ENCODE measurements at regions not wholly inside any gene's neighbourhood (a gene's known extent, or its start where the extent isn't known, plus 50 kb on each side); places are given as distances from the start of the nearest gene placed in this dataset.

DNA sequence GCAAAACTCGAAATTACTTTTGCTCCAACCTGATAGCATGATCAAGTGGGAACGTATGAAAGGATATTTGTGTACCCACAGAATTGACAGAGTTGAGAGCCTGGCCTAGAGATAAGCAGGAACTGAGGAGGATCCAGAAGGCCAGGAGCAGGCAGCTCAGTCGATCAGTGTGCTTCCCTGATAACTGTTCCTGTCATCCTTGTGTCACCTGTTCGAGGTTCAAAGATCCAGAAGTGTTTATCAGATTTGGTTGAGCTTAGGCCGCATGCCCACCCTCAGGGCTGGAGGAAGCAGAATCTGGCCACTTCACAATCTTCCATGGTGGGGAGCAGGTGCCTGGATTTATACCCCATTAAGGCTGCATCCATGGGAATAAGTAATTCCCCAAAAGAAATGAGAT lies 124.8 kb downstream of the QRSL1 start:
- H3K27ac Mint-ChIP-seq, result no peak overlapping the region
- peaks cover 3 to 6% of the 10 kb centered on the region in 2 donors for H3K4me1 ChIP-seq (ENCODE audit: control insufficient read depth in 2 of 2, insufficient read depth in 2 of 2, low read length in 2 of 2)
- peaks cover 8% of the 10 kb centered on the region for H3K4me1 Mint-ChIP-seq
- H2AFZ ChIP-seq (ENCODE audit: insufficient read depth, low read depth, low read length, poor library complexity, severe bottlenecking), result no peak overlapping the region
- H3K4me2 ChIP-seq (replicated peaks; ENCODE audit: low read depth, low read length, poor library complexity, severe bottlenecking), result no peak overlapping the region
- POLR2A ChIA-PET, result no interaction called here
- no peak for ATAC-seq (ENCODE audit: low read depth)
- no peaks in the 10 kb centered on the region for H3K79me2 ChIP-seq (ENCODE audit: control insufficient read depth, insufficient read depth, low read length)
- no peaks in the 10 kb centered on the region for H3K36me3 ChIP-seq (replicated peaks in 1 of 2; ENCODE audit: control extremely low read depth in 1 of 2, control insufficient read depth in 1 of 2, extremely low read depth in 1 of 2, insufficient read depth in 2 of 2, low read length in 1 of 2)
- 87% methylated on average over 5 of the region's 5 CpGs for WGBS (ENCODE audit: insufficient coverage)
- H3K27ac ChIP-seq (ENCODE audit: low read length in 2 of 2), result no peak overlapping the region
- DNase-seq, result no peak
- TF ChIP-seq EZH2 (IDR thresholded peaks at IDR 0.05; ENCODE audit: borderline replicate concordance, insufficient read depth, low read depth, low read length, poor library complexity, severe bottlenecking), result no peak
- no peak for TF ChIP-seq CTCF (IDR thresholded peaks at IDR 0.05)
- H3K9me3 ChIP-seq (ENCODE audit: control extremely low read depth in 1 of 3, control insufficient read depth in 2 of 3, insufficient read depth in 1 of 3, low read length in 2 of 3), result peaks cover 0 to 3% (median 0%) of the 10 kb centered on the region in 3 donors
- no peaks in the 10 kb centered on the region for H3K27me3 ChIP-seq (replicated peaks in 1 of 4; ENCODE audit: control extremely low read depth in 1 of 4, control insufficient read depth in 3 of 4, insufficient read depth in 4 of 4, low read length in 3 of 4)
- no peak overlapping the region for H3K4me3 ChIP-seq (ENCODE audit: control extremely low read depth in 1 of 5, extremely low read depth in 1 of 5, insufficient read depth in 1 of 5, low read depth in 2 of 5, low read length in 4 of 5)
- no peaks in the 10 kb centered on the region for H3K27me3 Mint-ChIP-seq
- no peak overlapping the region for H3K9ac ChIP-seq (ENCODE audit: low read length)
- CTCF ChIA-PET, result no interaction called here
- no peaks in the 10 kb centered on the region for H3K9me3 Mint-ChIP-seq (ENCODE audit: insufficient read depth)
- intact Hi-C loops (cut with micrococcal nuclease), result no loop called here
- H3K4me3 Mint-ChIP-seq, result no peak overlapping the region
- H4K20me1 ChIP-seq (ENCODE audit: control insufficient read depth, insufficient read depth, low read length, poor library complexity, severe bottlenecking), result no peaks in the 10 kb centered on the region

DNA sequence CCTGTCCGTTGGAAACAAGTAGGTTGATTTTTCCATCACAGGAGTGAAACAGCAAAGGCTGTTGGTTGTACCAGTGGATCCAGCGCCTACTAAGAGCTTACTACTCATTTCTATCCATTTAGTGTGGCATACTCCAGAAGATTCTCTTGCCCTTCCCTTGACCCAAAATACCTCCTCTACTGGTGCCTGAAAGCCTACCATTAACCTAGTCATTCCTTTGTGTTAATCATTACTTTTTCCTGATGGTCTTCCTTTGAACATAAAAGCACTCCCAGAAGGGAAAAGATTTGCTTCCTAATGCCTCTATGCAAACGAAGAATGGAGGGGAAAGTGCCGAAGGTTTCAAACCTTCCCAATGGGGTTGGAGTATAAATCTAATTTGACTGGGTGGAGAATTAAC lies 123.3 kb downstream of the QRSL1 start:
- CTCF ChIA-PET, result interaction anchor here (0.8 kb wide), 1 partner anchor 307 kb away, joined by 3 read pairs; no protein-coding TSS in a partner anchor
- no peak for DNase-seq
- H3K9ac ChIP-seq (ENCODE audit: low read length), result no peak overlapping the region
- TF ChIP-seq EZH2 (IDR thresholded peaks at IDR 0.05; ENCODE audit: borderline replicate concordance, insufficient read depth, low read depth, low read length, poor library complexity, severe bottlenecking) (no peak), CTCF (IDR thresholded peaks at IDR 0.05) (no peak)
- no peak overlapping the region for H3K4me3 Mint-ChIP-seq
- no peak overlapping the region for H3K4me3 ChIP-seq (ENCODE audit: control extremely low read depth in 1 of 5, extremely low read depth in 1 of 5, insufficient read depth in 1 of 5, low read depth in 2 of 5, low read length in 4 of 5)
- H3K9me3 Mint-ChIP-seq (ENCODE audit: insufficient read depth), result no peaks in the 10 kb centered on the region
- H3K9me3 ChIP-seq (ENCODE audit: control extremely low read depth in 1 of 3, control insufficient read depth in 2 of 3, insufficient read depth in 1 of 3, low read length in 2 of 3), result no peaks in the 10 kb centered on the region
- H2AFZ ChIP-seq (ENCODE audit: insufficient read depth, low read depth, low read length, poor library complexity, severe bottlenecking), result no peak overlapping the region
- H3K27me3 Mint-ChIP-seq, result no peaks in the 10 kb centered on the region
- intact Hi-C loops (cut with micrococcal nuclease), result no loop called here
- H3K4me1 Mint-ChIP-seq, result peaks cover 8% of the 10 kb centered on the region
- H3K36me3 ChIP-seq (replicated peaks in 1 of 2; ENCODE audit: control extremely low read depth in 1 of 2, control insufficient read depth in 1 of 2, extremely low read depth in 1 of 2, insufficient read depth in 2 of 2, low read length in 1 of 2), result no peaks in the 10 kb centered on the region
- 86% methylated on average over 2 of the region's 4 CpGs for WGBS (ENCODE audit: insufficient coverage)
- no peaks in the 10 kb centered on the region for H4K20me1 ChIP-seq (ENCODE audit: control insufficient read depth, insufficient read depth, low read length, poor library complexity, severe bottlenecking)
- no peak overlapping the region for H3K27ac Mint-ChIP-seq
- no peak overlapping the region for H3K4me2 ChIP-seq (replicated peaks; ENCODE audit: low read depth, low read length, poor library complexity, severe bottlenecking)
- no peak for ATAC-seq (ENCODE audit: low read depth)
- POLR2A ChIA-PET, result interaction anchor here (0.5 kb wide), 1 partner anchor 147 kb away, joined by 3 read pairs; no protein-coding TSS in a partner anchor
- no peaks in the 10 kb centered on the region for H3K27me3 ChIP-seq (replicated peaks in 1 of 4; ENCODE audit: control extremely low read depth in 1 of 4, control insufficient read depth in 3 of 4, insufficient read depth in 4 of 4, low read length in 3 of 4)
- no peak overlapping the region for H3K27ac ChIP-seq (ENCODE audit: low read length in 2 of 2)
- no peaks in the 10 kb centered on the region for H3K79me2 ChIP-seq (ENCODE audit: control insufficient read depth, insufficient read depth, low read length)
- H3K4me1 ChIP-seq (ENCODE audit: control insufficient read depth in 2 of 2, insufficient read depth in 2 of 2, low read length in 2 of 2), result peaks cover 3 to 6% of the 10 kb centered on the region in 2 donors
